GM13977 (cell line): ENCODE measurements at regions not wholly inside any gene's neighbourhood (a gene's known extent, or its start where the extent isn't known, plus 50 kb on each side); places are given as distances from the start of the nearest gene placed in this dataset.

ENCODE experiments used
- DNase-seq: peaks from one replicate; pipeline ENCODE4 v3.0.0; 2012; ENCODE audit warnings: low spot score
- CTCF ChIP-seq: IDR thresholded peaks from 2 replicates; pipeline ENCODE4 v1.5.1; 2012; ENCODE audit warnings: mild to moderate bottlenecking, control low read depth; ENCODE audit not compliant: insufficient read depth; ENCODE audit errors: extremely low read depth, missing control alignments
- in situ Hi-C: fragments of 300-500 bp; cut with MboI; formaldehyde crosslinking; loops from one replicate; pipeline ENCODE4 v1.12.0; 2022; ENCODE audit warnings: low sequenced_read_pairs, low pct_unique_long_range_greater_than_20kb, mixed read lengths, inconsistent platforms; ENCODE audit not compliant: unreplicated experiment

DNA sequence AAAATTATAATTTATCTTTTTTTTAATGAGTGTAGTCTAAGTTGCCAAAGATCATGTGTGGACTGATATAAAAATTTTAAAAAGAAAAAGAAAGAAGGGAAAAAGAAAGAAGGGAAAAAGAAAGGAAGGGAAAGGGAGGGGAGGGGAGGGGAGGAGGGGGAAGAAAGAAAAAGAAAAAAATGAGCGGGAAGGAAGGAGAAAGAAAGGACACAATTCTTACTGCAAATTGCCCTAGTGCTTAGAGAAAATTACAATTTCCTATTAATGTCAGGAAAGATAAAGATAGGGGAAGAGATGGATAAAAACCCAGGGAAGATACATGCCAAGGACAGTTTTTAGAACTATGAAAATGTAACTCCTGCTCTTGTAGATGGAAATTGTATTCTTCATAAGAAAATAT is 789.7 kb upstream of the GRAMD2B start:
- no peak for DNase-seq
- TF ChIP-seq CTCF = no peak
- in situ Hi-C loops = no loop called here

DNA sequence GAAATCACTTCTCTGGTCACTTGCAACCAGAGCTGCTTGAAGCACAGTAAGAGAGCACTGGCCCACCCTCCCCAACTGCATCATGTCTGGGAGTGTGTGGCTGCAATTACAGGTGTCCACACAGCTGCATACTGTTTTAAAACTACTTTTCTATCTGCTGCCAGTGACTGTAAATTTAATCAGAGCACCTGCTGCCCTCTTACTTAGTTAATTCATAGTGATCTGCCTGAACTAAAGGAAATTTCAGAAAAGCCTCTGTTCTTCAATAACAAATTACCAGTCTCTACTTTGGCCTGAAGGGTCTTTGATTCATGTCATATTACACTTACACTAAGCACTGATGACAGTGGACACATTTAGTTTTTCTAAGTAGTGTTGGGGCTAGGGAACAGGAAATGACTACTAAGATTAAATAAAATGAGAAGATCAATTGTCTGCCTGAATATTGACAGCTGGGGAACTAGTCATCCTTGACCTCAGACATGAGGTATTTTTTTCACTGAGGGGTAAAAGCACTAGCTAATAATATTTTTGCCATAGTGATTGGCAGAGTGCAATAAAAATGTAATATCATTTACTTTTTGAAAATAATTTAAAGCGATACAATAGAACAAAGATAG is 788.9 kb upstream of the GRAMD2B start:
- TF ChIP-seq CTCF = no peak
- no peak for DNase-seq

GRCh38 chr5:125639858-125640257 is 783.4 kb upstream of the GRAMD2B start:
- no peak for TF ChIP-seq CTCF
- in situ Hi-C loops = no loop called here

More for the DNA sequence above, 788.9 kb upstream of the GRAMD2B start:
- in situ Hi-C loops = no loop called here

DNA sequence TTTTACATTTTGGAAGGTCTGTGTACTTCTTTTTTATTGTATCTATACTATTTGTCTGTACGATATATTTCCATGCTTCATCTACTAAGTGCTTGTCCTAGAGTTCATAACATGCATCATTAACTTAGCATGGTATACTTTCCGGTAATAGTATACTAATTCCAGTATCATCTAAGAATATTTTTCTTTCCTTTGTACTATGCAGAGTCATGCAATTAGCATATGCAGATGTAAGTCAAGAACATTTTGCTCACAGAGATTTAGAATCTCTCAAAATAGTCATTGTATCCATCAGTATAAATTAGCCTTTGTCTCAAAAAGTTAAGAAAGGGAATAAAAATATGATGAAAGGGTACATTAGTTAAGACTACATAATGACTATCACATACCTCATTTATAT is 770.4 kb upstream of the GRAMD2B start:
- no peak for TF ChIP-seq CTCF
- in situ Hi-C loops = no loop called here
- no peak for DNase-seq

More at GRCh38 chr5:125639858-125640257, 783.4 kb upstream of the GRAMD2B start:
- DNase-seq = no peak

DNA sequence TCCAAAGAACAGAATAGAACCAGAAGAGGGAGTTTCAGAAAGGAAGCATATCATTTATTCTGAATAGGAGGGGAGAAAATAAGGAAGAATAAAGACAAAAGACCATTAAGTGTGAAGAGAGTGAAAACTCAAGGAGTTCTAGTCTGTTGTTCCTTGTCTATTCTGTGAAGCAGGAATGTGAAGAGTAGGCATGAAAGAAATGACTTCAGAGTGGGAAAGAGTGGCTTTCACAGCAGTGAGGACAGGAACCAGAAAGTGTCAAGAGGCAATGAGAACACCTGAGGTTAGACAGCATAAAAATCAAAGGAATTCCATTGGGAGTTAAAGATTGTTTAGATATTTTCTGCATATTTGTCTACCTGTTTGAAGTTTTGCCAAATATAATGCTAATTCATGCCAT is 768.8 kb upstream of the GRAMD2B start:
- no peak for DNase-seq
- TF ChIP-seq CTCF = no peak
- in situ Hi-C loops = no loop called here

- in situ Hi-C loops = no loop called here
- no peak for TF ChIP-seq CTCF
- no peak for DNase-seq
Observed at GRCh38 chr5:125655156-125655555, 768.1 kb upstream of the GRAMD2B start.
